Tibial nerve (tissue), 4 donors: ENCODE measurements at regions not wholly inside any gene's neighbourhood (a gene's known extent, or its start where the extent isn't known, plus 50 kb on each side); places are given as distances from the start of the nearest gene placed in this dataset.

Experiments used
- DNase-seq, 2 donors: peaks; one replicate each; pipeline ENCODE4 v3.0.0-alpha.2; 2019; ENCODE audit warnings: low spot score in 2 of 2
- H3K27ac ChIP-seq, 4 donors: fragments of 200-600 bp; sonication (generic) in 3 of 4; one replicate each; pipeline ENCODE4 v1.5.1; 2017 to 2019; ENCODE audit warnings: mild to moderate bottlenecking in 1 of 4
- H3K27me3 ChIP-seq, 2 donors: fragments of 200-600 bp; sonication (generic) in 1 of 2; one replicate each; pipeline versions ENCODE4 v1.5.1 to v1.6.0; 2017 to 2019
- H3K36me3 ChIP-seq, 3 donors: fragments of 200-600 bp; sonication (generic); one replicate each; pipeline ENCODE4 v1.5.1; 2018 to 2019
- H3K4me1 ChIP-seq, 4 donors: fragments of 200-600 bp; sonication (generic) in 3 of 4; one replicate each; pipeline ENCODE4 v1.5.1; 2017 to 2019
- H3K4me3 ChIP-seq, 4 donors: fragments of 200-600 bp; sonication (generic) in 3 of 4; one replicate each; pipeline ENCODE4 v1.5.1; 2017 to 2019; ENCODE audit warnings: mild to moderate bottlenecking in 1 of 4, moderate library complexity in 1 of 4
- H3K9me3 ChIP-seq, 4 donors: fragments of 200-600 bp; sonication (generic) in 3 of 4; one replicate each; pipeline ENCODE4 v1.5.1; 2017 to 2019
- CTCF ChIP-seq, 5 experiments: fragments of 200-600 bp in 3 of 5; fragments of 450-650 bp in 2 of 5; sonication (generic) in 3 of 5; IDR thresholded peaks; one replicate each; pipeline ENCODE4 v1.5.1; 2016 to 2019; ENCODE audit warnings: antibody characterized with exemption in 5 of 5, mild to moderate bottlenecking in 3 of 5, moderate library complexity in 2 of 5
- EP300 ChIP-seq, 2 donors: sonication (generic); formaldehyde crosslinking; IDR thresholded peaks; one replicate each; pipeline ENCODE4 v1.6.1; 2017; ENCODE audit warnings: antibody characterized with exemption in 2 of 2, mild to moderate bottlenecking in 1 of 2
- POLR2A ChIP-seq, 2 donors: fragments of 450-650 bp; IDR thresholded peaks; one replicate each; pipeline ENCODE4 v1.6.1; 2017; ENCODE audit warnings: antibody characterized with exemption in 2 of 2, mild to moderate bottlenecking in 2 of 2, moderate library complexity in 2 of 2
- WGBS, 2 donors: methylation state at CpG; one replicate each; pipeline ENCODE4 v1.1.5; 2018; 5-methylcytosine and 5-hydroxymethylcytosine counted together

GRCh38 chr9:4380406-4380805 is 80.5 kb upstream of the GLIS3 start:
- no peak for DNase-seq
- Histone ChIP-seq H3K27ac (no peak overlapping the region), H3K9me3 (no peaks in the 10 kb centered on the region), H3K27me3 (no peaks in the 10 kb centered on the region), H3K4me3 (no peak overlapping the region), H3K4me1 (no peaks in the 10 kb centered on the region), H3K36me3 (no peaks in the 10 kb centered on the region)
- no peak for TF ChIP-seq EP300 (IDR thresholded peaks at IDR 0.05)
- TF ChIP-seq POLR2A (IDR thresholded peaks at IDR 0.05), result no peak
- TF ChIP-seq CTCF (IDR thresholded peaks at IDR 0.05), result no peak
- 85 to 88% methylated on average over 2 of the region's 2 CpGs for WGBS, 2 donors

GRCh38 chr9:4375424-4376200 is 75.7 kb upstream of the GLIS3 start:
- H3K9me3 ChIP-seq, result no peaks in the 10 kb centered on the region
- no peaks in the 10 kb centered on the region for H3K4me1 ChIP-seq
- H3K4me3 ChIP-seq, result no peak overlapping the region
- TF ChIP-seq CTCF (IDR thresholded peaks at IDR 0.05) (peak; percentile 17 to 57 (median 46)), EP300 (IDR thresholded peaks at IDR 0.05) (no peak), POLR2A (IDR thresholded peaks at IDR 0.05) (no peak)
- no peaks in the 10 kb centered on the region for H3K27me3 ChIP-seq
- no peaks in the 10 kb centered on the region for H3K36me3 ChIP-seq
- 41 to 45% methylated on average over 7 of the region's 7 CpGs for WGBS, 2 donors
- no peak for DNase-seq
- H3K27ac ChIP-seq, result no peak overlapping the region

- no peak for DNase-seq
- H3K27ac ChIP-seq, result no peak overlapping the region
- H3K9me3 ChIP-seq, result no peaks in the 10 kb centered on the region
- WGBS, 2 donors, result 53 to 61% methylated on average over 5 of the region's 5 CpGs
- no peaks in the 10 kb centered on the region for H3K27me3 ChIP-seq
- TF ChIP-seq POLR2A (IDR thresholded peaks at IDR 0.05), result no peak
- TF ChIP-seq EP300 (IDR thresholded peaks at IDR 0.05), result no peak
- TF ChIP-seq CTCF (IDR thresholded peaks at IDR 0.05), result no peak
- peaks cover 0 to 10% (median 0%) of the 10 kb centered on the region in 4 donors for H3K4me1 ChIP-seq
- H3K36me3 ChIP-seq, result no peaks in the 10 kb centered on the region
- H3K4me3 ChIP-seq, result no peak overlapping the region
These were observed 71.2 kb upstream of the GLIS3 start for GRCh38 chr9:4371108-4371507.

GRCh38 chr9:4370501-4370900 is 70.6 kb upstream of the GLIS3 start:
- WGBS, 2 donors, result 91 to 94% methylated on average over 3 of the region's 3 CpGs
- Histone ChIP-seq H3K4me3 (no peak overlapping the region), H3K27me3 (no peaks in the 10 kb centered on the region), H3K4me1 (peaks cover 0 to 10% (median 2%) of the 10 kb centered on the region in 4 donors), H3K27ac (no peak overlapping the region), H3K9me3 (no peaks in the 10 kb centered on the region), H3K36me3 (no peaks in the 10 kb centered on the region)
- TF ChIP-seq CTCF (IDR thresholded peaks at IDR 0.05) (no peak), EP300 (IDR thresholded peaks at IDR 0.05) (no peak), POLR2A (IDR thresholded peaks at IDR 0.05) (no peak)
- DNase-seq, result no peak

- no peaks in the 10 kb centered on the region for H3K9me3 ChIP-seq
- peaks cover 0 to 13% (median 7%) of the 10 kb centered on the region in 4 donors for H3K4me1 ChIP-seq
- no peaks in the 10 kb centered on the region for H3K36me3 ChIP-seq
- H3K27me3 ChIP-seq, result no peaks in the 10 kb centered on the region
- no peak overlapping the region for H3K4me3 ChIP-seq
- WGBS, 2 donors, result 46 to 54% methylated on average over 12 of the region's 12 CpGs
- H3K27ac ChIP-seq, result peak overlapping the region; percentile 57 to 87 (median 73)
- TF ChIP-seq CTCF (IDR thresholded peaks at IDR 0.05) (peak; percentile 61 to 77 (median 75)), EP300 (IDR thresholded peaks at IDR 0.05) (peak in 1 of 2 donors; percentile 81), POLR2A (IDR thresholded peaks at IDR 0.05) (no peak)
- DNase-seq, result peak in 1 of 2 donors; percentile 14
These were observed 66.9 kb upstream of the GLIS3 start for GRCh38 chr9:4366591-4367330.
